SK-N-SH (cell line): ENCODE measurements at regions not wholly inside any gene's neighbourhood (a gene's known extent, or its start where the extent isn't known, plus 50 kb on each side); places are given as distances from the start of the nearest gene placed in this dataset.
A peak's percentile ranks its signal among the peaks of the same experiment; 100 is the strongest.

Source experiments
- CTCF ChIA-PET: fragments of 300-600, 350-600 bp; formaldehyde crosslinking; extraction: SDS; loops from one replicate; lab custom pipeline; 2021; lab: Yijun Ruan, JAX
- POLR2A ChIA-PET: fragments of 350-600 bp; sonication (Branson Sonifier 250); formaldehyde crosslinking; extraction: SDS; loops from one replicate; lab custom pipeline; 2020; ENCODE audit warnings: antibody characterized with exemption, inconsistent platforms; lab: Yijun Ruan, JAX
- DNase-seq: peaks from one replicate; pipeline ENCODE4 v3.0.0; 2012
- H2AFZ ChIP-seq: fragments of 200-600 bp; sonication (generic); 2 replicates; pipeline ENCODE4 v1.8.1; 2016; ENCODE audit warnings: antibody characterized with exemption, mild to moderate bottlenecking, low read depth
- H3F3A ChIP-seq: fragments of 200-600 bp; sonication (generic); replicated peaks from 2 replicates; pipeline ENCODE3; 2016; ENCODE audit warnings: antibody characterized with exemption, mild to moderate bottlenecking; ENCODE audit not compliant: insufficient read depth
- H3K27ac ChIP-seq, 2 experiments: fragments of 200-500 bp in 1 of 2; fragments of 200-600 bp in 1 of 2; sonication (Bioruptor generic) in 1 of 2; sonication (generic), shearing (Covaris generic) in 1 of 2; 2 replicates each; pipeline versions ENCODE4 v1.5.1 to v1.6.1; 2014 to 2016; ENCODE audit warnings: low read depth in 2 of 2, inconsistent platforms in 1 of 2, low read length in 1 of 2, mild to moderate bottlenecking in 1 of 2, mixed read lengths in 1 of 2
- H3K27me3 ChIP-seq: fragments of 200-600 bp; sonication (generic), shearing (Covaris generic); 2 replicates; pipeline ENCODE4 v1.6.1; 2016; ENCODE audit warnings: mixed run types; ENCODE audit not compliant: insufficient read depth
- H3K36me3 ChIP-seq, 2 experiments: fragments of 200-500 bp in 1 of 2; fragments of 200-600 bp in 1 of 2; sonication (Bioruptor generic) in 1 of 2; sonication (generic) in 1 of 2; replicated peaks in 1 of 2; 2 replicates each; pipeline versions ENCODE3 to v1.5.1; 2014 to 2016; ENCODE audit warnings: low read length in 1 of 2, mild to moderate bottlenecking in 1 of 2; ENCODE audit not compliant: insufficient read depth in 2 of 2, control insufficient read depth in 1 of 2
- H3K4me1 ChIP-seq, 2 experiments: fragments of 200-500 bp in 1 of 2; fragments of 200-600 bp in 1 of 2; sonication (Bioruptor generic) in 1 of 2; sonication (generic), shearing (Covaris generic) in 1 of 2; 2 replicates each; pipeline versions ENCODE4 v1.5.1 to v1.6.1; 2014 to 2016; ENCODE audit warnings: low read depth in 1 of 2, low read length in 1 of 2, mixed run types in 1 of 2; ENCODE audit not compliant: insufficient read depth in 2 of 2, control insufficient read depth in 1 of 2
- H3K4me2 ChIP-seq: fragments of 200-600 bp; sonication (generic), shearing (Covaris generic); 2 replicates; pipeline ENCODE4 v1.6.1; 2017; ENCODE audit warnings: mixed run types
- H3K4me3 ChIP-seq, 2 experiments: fragments of 200-500 bp in 1 of 2; fragments of 200-600 bp in 1 of 2; sonication (Bioruptor generic) in 1 of 2; sonication (generic), shearing (Covaris generic) in 1 of 2; 2 replicates each; pipeline versions ENCODE4 v1.5.1 to v1.8.1; 2014 to 2016; ENCODE audit warnings: low read depth in 2 of 2, inconsistent platforms in 1 of 2, low read length in 1 of 2, mild to moderate bottlenecking in 1 of 2, mixed read lengths in 1 of 2, moderate library complexity in 1 of 2
- H3K79me2 ChIP-seq: fragments of 200-600 bp; sonication (generic); 2 replicates; pipeline ENCODE4 v1.8.1; 2017; ENCODE audit warnings: mild to moderate bottlenecking; ENCODE audit not compliant: insufficient read depth
- H3K9ac ChIP-seq: fragments of 200-600 bp; sonication (generic); 2 replicates; pipeline ENCODE4 v1.6.1; 2017; ENCODE audit warnings: mixed run types
- H3K9me2 ChIP-seq: fragments of 200-600 bp; sonication (generic); 2 replicates; pipeline ENCODE4 v1.6.1; 2017; ENCODE audit warnings: mixed run types
- H3K9me3 ChIP-seq: fragments of 200-600 bp; sonication (generic); 2 replicates; pipeline ENCODE4 v1.6.1; 2017; ENCODE audit warnings: mixed run types, mild to moderate bottlenecking, moderate library complexity
- H4K20me1 ChIP-seq: fragments of 200-600 bp; sonication (generic); 2 replicates; pipeline ENCODE4 v1.6.1; 2017; ENCODE audit warnings: mild to moderate bottlenecking, mixed run types; ENCODE audit not compliant: insufficient read depth
- CHD2 ChIP-seq: fragments of 150-350 bp; IDR thresholded peaks from 2 replicates; pipeline ENCODE4 v1.6.1; 2018; ENCODE audit warnings: low read length; ENCODE audit not compliant: partially characterized antibody
- ELF1 ChIP-seq: IDR thresholded peaks from 2 replicates; pipeline ENCODE4 v1.4.0; 2012
- EP300 ChIP-seq, 2 experiments: IDR thresholded peaks; 2 replicates each; pipeline versions ENCODE4 v1.4.0 to v1.6.1; 2012; ENCODE audit warnings: borderline replicate concordance in 1 of 2, low read depth in 1 of 2, low read length in 1 of 2
- EZH2phosphoT487 ChIP-seq: fragments of 200-600 bp; sonication (generic); IDR thresholded peaks from 2 replicates; pipeline ENCODE4 v1.6.1; 2017; ENCODE audit warnings: low read depth, mixed run types, mild to moderate bottlenecking, antibody characterized with exemption, moderate library complexity, borderline replicate concordance
- FOSL2 ChIP-seq: IDR thresholded peaks from 2 replicates; pipeline ENCODE4 v1.4.0; 2012; ENCODE audit warnings: low read depth, mild to moderate bottlenecking, moderate library complexity, borderline replicate concordance
- GABPA ChIP-seq: IDR thresholded peaks from 2 replicates; pipeline ENCODE4 v1.4.0; 2012; ENCODE audit warnings: low read depth, mild to moderate bottlenecking
- IRF3 ChIP-seq: fragments of 150-350 bp; IDR thresholded peaks from 2 replicates; pipeline ENCODE4 v1.6.1; 2016; ENCODE audit warnings: mild to moderate bottlenecking, low read depth, low read length
- MEF2A ChIP-seq: IDR thresholded peaks from 2 replicates; pipeline ENCODE4 v1.4.0; 2012; ENCODE audit warnings: low read depth, borderline replicate concordance
- NRF1 ChIP-seq: IDR thresholded peaks from 2 replicates; pipeline ENCODE4 v1.6.1; 2012; ENCODE audit warnings: low read depth, mild to moderate bottlenecking, low read length
- POLR2AphosphoS5 ChIP-seq: IDR thresholded peaks from 2 replicates; pipeline ENCODE4 v1.6.1; 2012; ENCODE audit warnings: low read depth, low read length
- RAD21 ChIP-seq: IDR thresholded peaks from 2 replicates; pipeline ENCODE4 v1.6.1; 2012; ENCODE audit warnings: mild to moderate bottlenecking, low read length
- RFX5 ChIP-seq: IDR thresholded peaks from 2 replicates; pipeline ENCODE4 v1.6.1; 2012; ENCODE audit warnings: mild to moderate bottlenecking, improper control_type of control experiment, low read length
- SIN3A ChIP-seq: IDR thresholded peaks from 2 replicates; pipeline ENCODE4 v1.6.1; 2012; ENCODE audit warnings: low read depth, mild to moderate bottlenecking, low read length, moderate library complexity, borderline replicate concordance
- SMC3 ChIP-seq: IDR thresholded peaks from 2 replicates; pipeline ENCODE4 v1.6.1; 2012; ENCODE audit warnings: low read depth, low read length, improper control_type of control experiment
- TEAD4 ChIP-seq: IDR thresholded peaks from 2 replicates; pipeline ENCODE4 v1.4.0; 2012; ENCODE audit warnings: mild to moderate bottlenecking, borderline replicate concordance; ENCODE audit not compliant: insufficient read depth
- YY1 ChIP-seq: IDR thresholded peaks from 2 replicates; pipeline ENCODE4 v1.4.0; 2012; ENCODE audit warnings: low read depth, mild to moderate bottlenecking
- WGBS: methylation state at CpG from one replicate; pipeline ENCODE4 v1.1.6; 2017; ENCODE audit warnings: low lambda C conversion rate; 5-methylcytosine and 5-hydroxymethylcytosine counted together
- TF ChIP-seq, protein P1 (sequence below): fragments of 150-350 bp; IDR thresholded peaks from 2 replicates; pipeline ENCODE4 v1.6.1; 2017; ENCODE audit warnings: antibody characterized with exemption, low read length, low read depth, borderline replicate concordance
- TF ChIP-seq, protein P2 (sequence below): IDR thresholded peaks from 2 replicates; pipeline ENCODE4 v1.6.1; 2012; ENCODE audit warnings: mild to moderate bottlenecking, low read depth, low read length, moderate library complexity
- TF ChIP-seq, protein P3 (sequence below): IDR thresholded peaks from 2 replicates; pipeline ENCODE4 v1.4.0; 2012; ENCODE audit warnings: low read depth

GRCh38 chr11:81869351-81870065 is 864.2 kb downstream of the FAM181B start:
- 0 out of 2 replicates have a peak overlapping the region, but pooled peaks have one; percentile 24 for H3K4me2 ChIP-seq
- H3K27me3 ChIP-seq, result no peaks in the 10 kb centered on the region
- TF ChIP-seq, protein P1, sequence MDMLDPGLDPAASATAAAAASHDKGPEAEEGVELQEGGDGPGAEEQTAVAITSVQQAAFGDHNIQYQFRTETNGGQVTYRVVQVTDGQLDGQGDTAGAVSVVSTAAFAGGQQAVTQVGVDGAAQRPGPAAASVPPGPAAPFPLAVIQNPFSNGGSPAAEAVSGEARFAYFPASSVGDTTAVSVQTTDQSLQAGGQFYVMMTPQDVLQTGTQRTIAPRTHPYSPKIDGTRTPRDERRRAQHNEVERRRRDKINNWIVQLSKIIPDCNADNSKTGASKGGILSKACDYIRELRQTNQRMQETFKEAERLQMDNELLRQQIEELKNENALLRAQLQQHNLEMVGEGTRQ, result no peak
- no peak for TF ChIP-seq ELF1
- TF ChIP-seq SIN3A, result no peak
- TF ChIP-seq POLR2AphosphoS5, result no peak
- no peak for TF ChIP-seq EP300 (IDR thresholded peaks at IDR 0.05; ENCODE audit: borderline replicate concordance in 1 of 2, low read depth in 1 of 2, low read length in 1 of 2)
- TF ChIP-seq MEF2A, result no peak
- no peak for TF ChIP-seq GABPA
- TF ChIP-seq, protein P2, sequence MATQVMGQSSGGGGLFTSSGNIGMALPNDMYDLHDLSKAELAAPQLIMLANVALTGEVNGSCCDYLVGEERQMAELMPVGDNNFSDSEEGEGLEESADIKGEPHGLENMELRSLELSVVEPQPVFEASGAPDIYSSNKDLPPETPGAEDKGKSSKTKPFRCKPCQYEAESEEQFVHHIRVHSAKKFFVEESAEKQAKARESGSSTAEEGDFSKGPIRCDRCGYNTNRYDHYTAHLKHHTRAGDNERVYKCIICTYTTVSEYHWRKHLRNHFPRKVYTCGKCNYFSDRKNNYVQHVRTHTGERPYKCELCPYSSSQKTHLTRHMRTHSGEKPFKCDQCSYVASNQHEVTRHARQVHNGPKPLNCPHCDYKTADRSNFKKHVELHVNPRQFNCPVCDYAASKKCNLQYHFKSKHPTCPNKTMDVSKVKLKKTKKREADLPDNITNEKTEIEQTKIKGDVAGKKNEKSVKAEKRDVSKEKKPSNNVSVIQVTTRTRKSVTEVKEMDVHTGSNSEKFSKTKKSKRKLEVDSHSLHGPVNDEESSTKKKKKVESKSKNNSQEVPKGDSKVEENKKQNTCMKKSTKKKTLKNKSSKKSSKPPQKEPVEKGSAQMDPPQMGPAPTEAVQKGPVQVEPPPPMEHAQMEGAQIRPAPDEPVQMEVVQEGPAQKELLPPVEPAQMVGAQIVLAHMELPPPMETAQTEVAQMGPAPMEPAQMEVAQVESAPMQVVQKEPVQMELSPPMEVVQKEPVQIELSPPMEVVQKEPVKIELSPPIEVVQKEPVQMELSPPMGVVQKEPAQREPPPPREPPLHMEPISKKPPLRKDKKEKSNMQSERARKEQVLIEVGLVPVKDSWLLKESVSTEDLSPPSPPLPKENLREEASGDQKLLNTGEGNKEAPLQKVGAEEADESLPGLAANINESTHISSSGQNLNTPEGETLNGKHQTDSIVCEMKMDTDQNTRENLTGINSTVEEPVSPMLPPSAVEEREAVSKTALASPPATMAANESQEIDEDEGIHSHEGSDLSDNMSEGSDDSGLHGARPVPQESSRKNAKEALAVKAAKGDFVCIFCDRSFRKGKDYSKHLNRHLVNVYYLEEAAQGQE, result no peak
- no peak for TF ChIP-seq SMC3
- TF ChIP-seq YY1, result no peak
- no peak for TF ChIP-seq TEAD4
- no peak for TF ChIP-seq RAD21
- no peak for TF ChIP-seq CHD2
- no peak for TF ChIP-seq FOSL2
- TF ChIP-seq NRF1, result no peak
- TF ChIP-seq RFX5, result no peak
- TF ChIP-seq EZH2phosphoT487, result no peak
- no peak for TF ChIP-seq IRF3
- TF ChIP-seq, protein P3, sequence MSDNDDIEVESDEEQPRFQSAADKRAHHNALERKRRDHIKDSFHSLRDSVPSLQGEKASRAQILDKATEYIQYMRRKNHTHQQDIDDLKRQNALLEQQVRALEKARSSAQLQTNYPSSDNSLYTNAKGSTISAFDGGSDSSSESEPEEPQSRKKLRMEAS, result no peak
- H4K20me1 ChIP-seq, result no peaks in the 10 kb centered on the region
- 0% methylated on average over 1 of the region's 1 CpG for WGBS
- H3K9me2 ChIP-seq, result no peaks in the 10 kb centered on the region
- ChIA-PET CTCF (no interaction called here), POLR2A (no interaction called here)
- no peaks in the 10 kb centered on the region for H3K4me1 ChIP-seq
- H3K27ac ChIP-seq, result no peak overlapping the region
- no peaks in the 10 kb centered on the region for H3K36me3 ChIP-seq
- H3K9me3 ChIP-seq, result no peaks in the 10 kb centered on the region
- DNase-seq, result no peak
- H3K79me2 ChIP-seq, result no peaks in the 10 kb centered on the region
- no peak overlapping the region for H3K4me3 ChIP-seq
- no peak overlapping the region for H3K9ac ChIP-seq
- no peaks in the 10 kb centered on the region for H3F3A ChIP-seq
- no peak overlapping the region for H2AFZ ChIP-seq
